ENCODE measurements at regions not wholly inside any gene's neighbourhood (a gene's known extent, or its start where the extent isn't known, plus 50 kb on each side); places are given as distances from the start of the nearest gene placed in this dataset.
"Not testable (repeated sequence)": the region's sequence is repeated elsewhere in the genome, so short reads cannot be mapped to it uniquely, and the experiment has no call there.

DNA sequence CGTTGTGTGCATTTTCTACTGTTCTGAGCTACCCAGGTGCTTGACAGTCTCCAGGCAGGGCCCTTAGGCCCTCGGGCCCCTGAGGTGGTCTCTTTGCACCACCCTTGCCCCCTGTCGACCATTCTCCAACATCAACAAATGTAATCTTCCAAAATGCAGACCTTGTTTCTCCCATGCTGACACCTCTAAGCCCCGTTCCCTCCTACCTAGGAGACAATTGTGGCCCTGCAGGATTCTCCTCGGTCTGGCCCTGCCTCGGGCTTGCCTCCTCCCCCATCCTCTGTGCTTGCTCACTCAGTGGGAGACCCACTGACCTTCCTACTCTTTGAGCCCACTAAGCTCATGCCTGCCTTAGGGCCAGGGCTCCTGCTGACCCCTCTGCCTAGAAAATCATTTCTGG lies 104.2 kb upstream of the TARDBP start:
- FAIRE-seq (no peak), DNase-seq (ENCODE audit: insufficient read length, low spot score) (no peak)

DNA sequence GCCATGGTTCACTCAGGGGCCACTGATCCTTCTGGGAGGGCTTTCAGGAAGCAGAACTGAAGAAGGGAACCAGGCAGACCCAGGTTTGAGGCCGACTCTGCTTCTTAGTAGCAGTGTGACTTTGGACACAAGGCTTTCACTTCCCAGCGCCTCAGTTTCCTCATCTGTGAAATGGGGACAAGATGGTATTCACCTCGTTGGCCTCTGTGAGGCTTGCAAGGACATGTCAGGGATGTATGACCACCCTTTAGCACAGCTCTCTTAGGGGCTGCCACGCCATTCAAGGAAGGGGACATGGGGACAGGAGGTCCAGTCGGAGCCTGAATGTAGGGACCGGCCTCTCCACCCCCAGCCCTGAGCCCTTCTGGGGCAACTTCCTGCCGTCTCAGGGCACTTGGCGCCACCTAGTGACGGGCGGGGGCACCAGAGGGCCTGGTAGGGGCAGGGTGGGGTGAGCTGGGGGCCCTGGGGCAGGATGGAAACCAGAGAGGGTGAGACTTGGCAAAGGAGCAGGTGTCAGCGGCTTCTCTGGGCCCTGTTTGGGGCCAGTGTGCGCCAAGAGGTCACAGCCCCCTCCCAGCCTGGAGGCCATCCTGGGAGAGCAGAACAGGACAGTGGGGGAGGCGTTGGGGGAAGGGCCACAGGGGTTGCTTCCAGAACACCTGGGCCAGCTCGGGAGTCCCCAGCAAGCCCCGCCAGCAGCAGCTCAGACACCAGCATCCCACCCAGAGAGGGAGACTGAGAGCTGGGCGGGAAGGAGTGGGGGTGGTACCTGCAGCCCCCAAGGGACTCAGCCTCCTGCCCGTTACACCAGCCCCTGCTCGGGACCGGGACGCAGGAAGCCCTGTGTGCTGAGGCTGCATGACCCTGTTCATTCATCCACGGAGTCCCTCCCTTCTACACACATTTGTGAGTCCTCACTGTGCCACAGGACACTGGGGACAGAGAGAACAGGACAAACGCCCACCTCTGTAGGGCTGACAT lies 102.5 kb upstream of the TARDBP start:
- peak; percentile 41 for DNase-seq (ENCODE audit: insufficient read length, low spot score)
- no peak for FAIRE-seq

DNA sequence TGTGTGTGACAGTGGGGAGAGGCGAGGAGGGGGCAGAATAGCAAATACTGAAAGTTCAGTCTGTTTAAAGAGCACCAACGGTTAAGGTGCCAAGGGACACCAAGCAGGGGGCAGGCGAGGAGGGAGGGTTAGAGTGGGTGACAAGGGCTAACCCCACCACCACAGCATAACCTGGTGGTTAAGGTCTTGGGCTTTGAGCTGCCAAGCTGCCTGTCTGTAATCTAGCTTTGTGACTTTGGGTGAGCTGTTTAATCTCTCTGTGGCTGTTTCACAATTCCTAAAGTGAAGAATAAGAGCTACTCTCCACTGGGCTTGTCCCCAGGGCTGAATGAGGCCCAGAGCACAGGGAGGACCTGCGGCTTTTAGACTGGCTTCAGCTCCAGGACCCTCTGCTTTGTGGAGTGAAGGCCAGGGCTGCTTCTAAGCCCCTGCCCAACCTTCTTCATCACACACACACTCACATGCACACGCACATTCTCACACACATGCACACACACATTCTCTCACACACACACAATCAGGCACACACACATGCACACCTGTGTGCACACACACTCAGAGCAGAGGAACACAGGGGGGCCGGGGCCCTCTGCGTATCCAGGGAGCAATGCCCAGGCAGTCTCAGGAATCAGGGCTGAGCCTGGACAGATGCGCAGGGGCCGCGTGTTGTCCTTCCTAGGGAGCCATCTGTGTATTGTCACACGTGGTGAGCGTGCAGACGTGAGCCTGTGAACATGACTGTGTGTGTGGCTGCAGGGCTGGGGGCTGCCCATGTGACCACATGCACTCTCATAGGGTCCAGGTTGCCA lies 101.6 kb upstream of the TARDBP start:
- DNase-seq (ENCODE audit: insufficient read length, low spot score) (no peak), FAIRE-seq (no peak)

DNA sequence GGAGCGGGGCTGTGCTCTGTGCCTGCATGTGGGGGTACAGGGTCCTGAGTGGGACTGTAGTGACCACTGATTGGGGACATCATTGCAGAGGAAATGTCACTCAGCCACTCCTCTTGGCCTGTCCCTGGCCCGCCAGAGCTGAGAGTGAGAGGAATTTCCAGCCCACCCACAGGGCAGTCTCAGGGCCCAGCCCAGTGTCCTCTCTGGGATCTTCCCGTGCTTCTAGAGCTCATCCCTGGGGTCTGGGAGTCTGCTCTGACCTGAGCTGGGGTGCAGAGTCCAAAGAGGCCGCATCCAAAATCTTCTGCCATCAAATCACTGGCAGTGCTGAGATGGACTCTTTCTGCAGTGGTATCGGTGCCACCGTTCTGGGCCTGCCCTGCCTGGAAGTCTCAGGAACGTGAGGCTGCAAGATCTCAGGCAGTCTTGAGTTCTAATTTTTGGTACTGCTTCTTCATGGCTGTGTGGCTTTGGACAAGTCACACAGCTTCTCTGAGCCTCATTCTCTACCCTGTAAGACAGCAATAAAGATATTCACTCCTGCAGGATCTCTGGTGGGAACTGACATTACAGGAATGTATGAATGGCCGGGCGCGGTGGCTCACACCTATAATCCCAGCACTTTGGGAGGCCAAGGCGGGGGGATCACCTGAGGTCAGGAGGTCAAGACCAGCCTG lies 100.8 kb upstream of the TARDBP start:
- no peak for FAIRE-seq

DNA sequence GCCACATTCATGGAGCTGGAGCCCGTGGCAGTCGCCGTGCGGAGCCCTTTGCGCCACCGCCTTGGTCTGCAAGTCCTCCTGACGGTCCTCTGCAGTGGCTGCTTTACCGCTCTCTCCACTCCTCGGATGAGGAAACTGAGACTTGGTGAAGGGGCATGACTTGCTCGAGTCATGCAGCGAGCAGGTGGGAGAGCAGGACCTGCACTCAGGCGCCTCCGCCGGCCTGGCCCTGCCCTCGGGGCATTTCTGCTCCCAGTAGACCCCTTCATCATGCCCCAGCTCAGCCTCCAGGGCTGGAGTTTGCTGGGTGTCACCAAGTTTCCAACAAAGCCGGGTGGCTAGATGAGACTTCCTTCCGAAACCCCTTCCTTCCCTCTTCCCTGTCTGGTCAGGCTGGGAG lies 100.0 kb upstream of the TARDBP start:
- FAIRE-seq (no peak), DNase-seq (ENCODE audit: insufficient read length, low spot score) (no peak)

More for the DNA sequence above, 100.8 kb upstream of the TARDBP start:
- DNase-seq (ENCODE audit: insufficient read length, low spot score), result no peak

DNA sequence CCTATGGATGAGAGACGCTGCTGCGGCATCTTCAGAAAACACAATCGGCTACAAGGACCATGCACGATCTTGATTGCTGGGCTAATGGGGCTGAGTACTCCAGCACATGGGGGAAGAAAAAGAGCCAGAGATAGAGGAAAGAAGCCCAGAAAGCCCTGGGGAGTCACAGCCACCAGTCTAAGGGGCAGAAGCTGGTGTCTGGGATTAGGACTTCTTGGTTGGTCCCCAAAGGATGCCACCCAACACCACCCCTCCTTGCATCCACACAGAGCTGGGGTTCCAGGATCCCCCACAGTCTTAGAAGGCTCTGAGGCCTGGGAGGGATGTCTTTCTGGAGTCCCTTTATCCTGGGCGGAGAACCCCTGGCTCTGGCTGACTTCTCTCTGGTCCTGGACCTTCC lies 98.4 kb upstream of the TARDBP start:
- DNase-seq (ENCODE audit: insufficient read length, low spot score), result no peak
- FAIRE-seq, result no peak

DNA sequence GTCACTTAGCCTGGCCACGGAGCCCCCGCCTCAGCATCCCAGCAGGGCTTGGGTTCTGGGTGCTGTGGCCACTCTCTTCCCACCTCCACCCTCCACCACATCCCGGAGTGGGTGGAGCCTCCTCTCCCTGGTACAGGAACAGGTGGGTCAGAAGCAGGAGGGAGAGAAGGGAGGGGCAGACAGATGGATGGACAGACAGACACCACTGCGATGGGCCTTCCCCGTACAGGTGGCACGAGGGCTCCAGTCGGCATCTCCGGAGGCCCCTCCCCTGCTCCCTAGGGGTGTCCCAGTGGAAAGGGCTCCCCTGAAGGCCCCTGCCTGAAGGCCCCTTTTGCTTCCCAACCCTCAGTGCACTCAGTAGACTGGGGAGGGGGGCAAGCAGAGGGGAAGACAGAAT lies 96.9 kb upstream of the TARDBP start:
- FAIRE-seq, result no peak

DNA sequence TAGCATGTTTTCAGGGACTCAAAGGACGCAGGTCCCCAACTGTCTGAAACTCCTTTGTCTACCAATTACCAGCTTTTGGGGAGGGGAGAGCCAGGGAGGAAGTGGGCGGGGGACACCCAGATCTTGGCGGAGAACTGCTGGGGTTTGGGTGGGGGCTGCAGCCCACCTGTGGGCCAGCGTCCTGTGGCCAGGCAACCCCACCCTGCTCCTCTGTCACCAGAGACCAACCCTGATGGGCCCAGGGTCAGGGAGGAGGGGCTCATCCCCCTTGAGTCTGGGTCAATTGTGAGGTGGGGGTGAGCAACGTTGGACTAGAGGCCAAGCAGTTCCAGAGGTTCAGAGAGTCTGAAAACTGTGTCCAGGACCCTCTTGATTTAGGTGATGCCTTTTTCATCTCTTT lies 96.1 kb upstream of the TARDBP start:
- DNase-seq (ENCODE audit: insufficient read length, low spot score) (no peak), FAIRE-seq (no peak)

More for the DNA sequence above, 96.9 kb upstream of the TARDBP start:
- no peak for DNase-seq (ENCODE audit: insufficient read length, low spot score)

DNA sequence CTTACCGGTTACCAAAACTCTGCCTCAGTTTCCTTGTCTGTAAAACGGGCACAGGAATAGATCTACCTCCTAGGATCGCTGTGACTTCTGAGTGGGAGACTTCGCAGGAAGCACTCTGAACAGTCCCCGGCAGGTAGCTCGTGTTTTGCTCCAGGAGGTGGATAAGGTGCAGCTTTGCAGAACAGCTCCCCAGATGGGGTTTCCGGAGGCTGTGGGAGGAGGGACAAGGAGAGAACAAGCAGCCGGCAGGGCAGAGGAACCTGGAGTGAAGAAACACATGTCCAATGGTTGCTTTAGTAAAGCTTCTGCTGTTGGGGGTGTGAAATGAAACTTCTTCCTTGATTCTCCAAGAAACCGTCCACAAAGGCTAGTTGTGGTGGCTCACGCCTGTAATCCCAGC lies 95.5 kb upstream of the TARDBP start:
- DNase-seq (ENCODE audit: insufficient read length, low spot score) (no peak), FAIRE-seq (no peak)

DNA sequence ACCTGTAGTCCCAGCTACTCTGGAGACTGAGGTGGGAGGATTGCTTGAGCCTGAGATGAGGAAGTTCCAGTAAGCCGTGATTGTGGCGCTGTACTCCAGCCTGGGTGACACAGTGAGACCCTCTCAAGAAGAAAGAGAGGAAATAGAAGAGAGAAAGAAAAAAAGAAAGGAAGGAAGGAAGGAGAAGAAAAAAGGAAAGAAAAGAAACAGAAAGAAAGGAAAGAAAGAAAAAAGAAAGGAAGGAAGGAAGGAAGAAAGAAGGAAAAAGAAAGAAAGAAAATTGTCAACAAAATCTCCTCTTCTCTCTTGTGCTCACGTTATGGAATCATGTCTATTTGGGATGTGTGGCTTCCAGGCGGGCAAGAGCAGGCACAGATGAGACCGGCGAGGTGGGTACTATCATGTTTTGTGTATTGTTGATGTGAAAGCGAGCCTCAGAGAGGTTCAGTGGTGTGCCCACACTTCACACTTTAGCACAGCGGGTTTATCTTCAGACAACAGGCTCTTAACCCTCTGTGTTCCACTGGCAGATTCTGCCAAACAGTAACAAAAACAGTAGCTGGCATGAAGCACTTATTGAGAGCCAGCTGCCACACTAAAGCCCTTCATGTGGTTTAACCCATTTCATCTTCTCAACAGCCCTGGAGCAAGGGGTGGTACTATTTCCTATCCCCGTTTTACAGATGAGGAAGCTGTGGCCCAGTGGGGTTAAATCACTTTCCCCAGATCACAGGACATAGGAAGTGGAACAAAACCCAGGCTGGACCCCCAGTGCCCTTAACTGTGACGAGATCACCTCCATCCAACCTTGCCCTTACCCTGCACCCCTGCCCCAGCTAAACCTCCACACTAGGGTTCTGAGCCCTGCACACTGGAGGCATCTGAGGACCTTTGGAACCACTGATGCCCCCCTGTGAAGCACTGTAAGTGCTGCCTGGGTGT lies 94.7 kb upstream of the TARDBP start:
- DNase-seq (ENCODE audit: insufficient read length, low spot score) (no peak), FAIRE-seq (no peak)

DNA sequence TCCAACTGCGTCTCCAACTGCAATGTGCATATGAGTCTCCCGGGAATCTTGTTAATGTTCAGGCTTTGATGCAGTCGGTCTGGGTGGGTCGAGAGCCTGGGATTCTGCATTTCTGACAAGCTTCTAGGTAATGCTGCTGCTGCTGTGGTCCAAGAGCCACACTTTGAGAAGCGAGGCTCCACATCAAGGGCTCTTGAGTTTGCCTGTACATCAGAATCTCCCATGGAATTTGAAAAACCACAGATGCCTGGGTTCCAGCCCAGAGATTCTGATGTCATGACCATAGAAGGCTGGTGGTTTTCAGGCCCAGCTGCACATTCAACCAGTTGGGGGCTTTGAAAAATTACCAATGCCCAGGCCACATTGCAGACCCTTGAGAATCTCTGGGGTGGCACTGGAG lies 93.9 kb upstream of the TARDBP start:
- no peak for DNase-seq (ENCODE audit: insufficient read length, low spot score)
- no peak for FAIRE-seq

DNA sequence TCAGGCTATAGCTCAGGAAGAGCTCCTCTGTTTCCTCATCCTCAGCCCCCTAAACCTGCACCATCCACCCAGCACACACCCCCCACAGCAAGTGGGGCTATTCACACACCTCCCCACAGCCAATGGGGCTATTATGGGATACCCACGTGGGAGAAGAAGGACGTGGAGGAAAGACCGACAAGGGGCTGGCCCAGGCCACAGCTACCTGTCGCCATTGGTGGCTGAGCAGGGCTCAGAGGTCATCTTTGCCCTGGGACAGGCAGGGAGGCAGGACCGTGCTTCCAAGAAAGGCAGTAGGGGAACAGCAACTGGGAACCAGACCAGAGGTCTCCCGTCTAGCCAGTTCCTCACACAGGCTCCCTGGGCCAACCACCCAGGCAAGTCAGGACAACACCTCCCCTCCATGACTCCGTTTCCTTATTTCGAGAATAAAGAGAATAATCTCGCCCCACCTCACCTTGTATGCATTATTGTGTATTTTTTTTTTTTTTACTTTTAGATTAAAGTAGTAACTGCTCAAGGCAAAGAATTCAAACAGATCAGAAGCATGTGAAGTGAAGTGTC lies 92.3 kb upstream of the TARDBP start:
- no peak for FAIRE-seq
- no peak for DNase-seq (ENCODE audit: insufficient read length, low spot score)

DNA sequence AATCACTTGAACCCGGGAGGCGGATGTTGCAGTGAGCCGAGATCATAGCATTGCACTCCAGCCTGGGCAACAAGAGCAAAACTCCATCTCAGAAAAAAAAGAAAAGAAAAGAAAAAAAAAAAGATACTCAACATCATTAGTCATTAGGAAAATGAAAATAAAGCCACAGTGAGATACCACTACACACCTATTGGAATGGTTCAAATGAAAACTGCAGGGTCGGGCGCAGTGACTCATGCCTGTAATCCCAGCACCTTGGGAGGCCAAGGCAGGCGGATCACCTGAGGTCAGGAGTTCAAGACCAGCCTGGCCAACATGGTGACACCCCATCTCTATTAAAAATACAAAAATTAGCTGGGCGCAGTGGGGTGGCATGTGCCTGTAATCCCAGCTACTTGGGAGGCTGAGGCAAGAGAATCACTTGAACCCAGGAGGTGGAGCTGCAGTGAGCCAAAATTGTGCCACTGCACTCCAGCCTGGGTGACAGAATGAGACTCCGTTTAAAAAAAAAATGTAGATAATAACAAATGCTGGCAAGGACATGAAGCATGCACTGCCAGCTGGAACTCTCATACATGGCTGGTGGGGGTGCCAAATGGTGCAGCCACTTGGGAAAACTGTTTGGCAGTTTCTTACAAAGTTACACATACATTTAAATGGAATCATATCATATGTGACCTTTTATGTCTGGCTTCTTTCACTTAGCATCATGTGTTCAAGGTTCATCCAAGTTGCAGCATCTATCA lies 90.0 kb upstream of the TARDBP start:
- FAIRE-seq; DNase-seq (ENCODE audit: insufficient read length, low spot score): not testable (repeated sequence)

DNA sequence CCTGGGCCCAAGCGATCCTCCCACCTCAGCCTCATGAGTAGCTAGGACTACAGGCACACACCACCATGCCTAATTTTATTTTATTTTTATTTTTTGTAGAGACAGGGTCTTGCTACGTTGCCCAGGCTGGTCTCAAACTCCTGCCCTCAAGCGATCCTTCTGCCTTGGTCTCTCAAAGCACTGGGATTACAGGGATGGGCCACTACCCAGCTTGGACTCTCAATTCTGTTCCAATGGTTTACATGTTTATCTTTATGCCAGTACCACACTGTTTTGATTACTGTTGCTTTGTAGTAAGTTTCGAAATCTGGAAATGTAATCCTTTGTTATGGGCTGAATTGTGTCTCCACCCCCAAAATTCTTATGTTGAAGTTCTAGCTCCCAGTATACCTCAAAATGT lies 88.4 kb upstream of the TARDBP start:
- no peak for FAIRE-seq
- DNase-seq (ENCODE audit: insufficient read length, low spot score), result no peak

DNA sequence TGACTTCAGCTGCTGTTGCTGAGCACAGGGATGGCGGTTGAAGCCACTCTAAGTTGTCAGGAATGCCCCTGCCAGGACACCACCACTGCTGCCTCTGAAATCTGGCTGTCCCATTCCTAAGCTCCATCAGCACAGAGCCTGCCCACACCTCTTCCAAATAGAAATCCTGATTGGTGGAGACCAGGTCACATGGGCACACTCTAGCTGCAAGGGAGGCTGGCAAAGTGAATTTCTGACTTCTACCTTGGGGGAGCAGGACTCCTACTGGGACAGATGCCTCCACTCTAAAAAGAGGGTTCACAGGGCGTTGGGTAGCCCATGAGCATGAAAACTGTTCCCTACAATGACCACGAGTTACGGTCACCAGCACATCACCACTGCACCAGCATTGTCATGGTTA lies 83.8 kb upstream of the TARDBP start:
- no peak for DNase-seq (ENCODE audit: insufficient read length, low spot score)
- FAIRE-seq, result no peak

DNA sequence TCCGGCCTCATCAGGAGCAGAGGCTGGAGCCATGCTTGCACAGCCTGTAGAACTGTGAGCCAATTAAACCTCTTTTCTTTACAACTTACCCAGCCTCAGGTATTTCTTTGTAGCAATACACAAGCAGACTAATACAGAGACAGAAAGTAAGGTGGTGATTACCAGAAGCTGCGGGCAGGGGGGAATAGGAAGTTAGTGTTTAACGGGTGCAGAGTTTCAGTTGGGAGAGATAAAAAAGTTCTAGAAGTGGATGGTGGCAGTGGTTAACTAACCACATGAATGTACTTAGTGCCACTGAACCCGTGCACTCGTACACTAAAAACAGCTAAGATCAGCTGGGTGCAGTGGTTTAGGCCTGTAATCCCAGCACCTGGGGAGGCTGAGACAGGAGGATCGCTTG lies 80.4 kb upstream of the TARDBP start:
- FAIRE-seq, result no peak
- DNase-seq (ENCODE audit: insufficient read length, low spot score), result no peak

DNA sequence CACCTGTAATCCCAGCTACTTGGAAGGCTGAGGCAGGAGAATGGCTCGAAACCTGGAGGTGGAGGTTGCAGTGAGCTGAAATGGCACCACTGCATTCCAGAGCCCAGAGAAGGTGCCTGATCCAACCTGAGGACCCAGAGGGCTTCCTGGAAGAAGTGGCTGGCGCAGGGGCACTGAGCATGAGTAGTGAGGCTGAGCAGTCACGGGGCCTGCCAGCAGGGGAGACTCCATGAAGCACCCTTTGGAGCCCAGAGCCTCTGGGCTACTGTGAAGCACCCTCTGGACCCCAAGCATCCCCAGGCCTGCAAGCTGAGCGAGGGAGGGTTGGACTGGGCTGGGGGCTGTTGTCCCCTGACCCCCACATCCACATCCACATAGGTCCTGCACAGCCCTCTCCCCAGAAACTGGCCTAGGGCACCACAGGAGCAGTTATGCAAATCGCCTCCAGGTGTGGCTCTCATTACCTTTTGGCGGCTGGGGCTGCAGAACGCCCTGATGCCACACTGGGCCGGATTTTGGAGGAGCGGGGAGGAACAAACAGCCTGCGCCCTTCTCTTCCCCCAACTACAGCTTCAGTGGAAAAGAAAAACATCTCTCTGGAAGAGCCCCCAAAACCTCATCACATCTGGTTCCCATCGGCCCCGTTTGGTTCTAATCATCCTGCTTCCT lies 78.2 kb upstream of the TARDBP start:
- DNase-seq (ENCODE audit: insufficient read length, low spot score) (no peak), FAIRE-seq (no peak)

DNA sequence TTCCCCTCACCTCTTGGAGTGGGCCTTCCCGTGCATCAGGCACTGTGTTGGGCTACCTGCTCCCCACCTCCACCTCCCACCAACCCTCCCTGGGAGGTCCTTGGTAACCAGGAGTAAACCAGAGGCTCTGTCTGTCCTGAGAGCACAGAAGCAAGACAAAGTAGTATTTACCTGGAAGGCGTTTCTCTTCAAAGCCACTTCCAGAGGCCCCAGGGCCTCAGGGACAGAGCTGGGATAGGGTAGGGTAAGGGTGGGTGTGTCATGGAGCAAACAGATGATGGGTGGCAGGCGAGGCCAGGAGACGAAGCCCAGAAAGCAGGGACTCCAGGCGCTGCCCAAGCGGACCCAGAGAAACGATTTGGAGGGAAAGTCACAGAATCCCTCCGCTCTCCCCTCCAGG lies 77.2 kb upstream of the TARDBP start:
- no peak for FAIRE-seq

DNA sequence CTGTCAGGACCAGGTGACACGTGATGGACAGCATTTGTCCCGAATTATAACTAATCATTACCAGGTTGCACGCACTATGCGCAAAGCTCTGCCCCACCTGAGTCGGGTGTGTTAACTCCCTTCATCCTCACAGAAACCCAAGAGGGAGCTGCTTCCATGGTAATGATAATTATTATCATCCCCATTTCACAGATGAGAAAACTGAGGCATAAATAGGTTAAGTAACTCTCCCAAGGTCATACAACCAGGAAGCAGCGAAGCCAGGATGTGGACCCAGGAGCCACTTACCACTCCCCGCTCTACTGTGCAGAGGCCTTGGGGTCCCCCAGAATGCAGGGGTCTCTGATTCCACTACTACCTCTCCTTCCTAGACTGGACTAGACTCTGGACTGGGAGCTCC lies 76.7 kb upstream of the TARDBP start:
- no peak for DNase-seq (ENCODE audit: insufficient read length, low spot score)
- no peak for FAIRE-seq

More for the DNA sequence above, 77.2 kb upstream of the TARDBP start:
- no peak for DNase-seq (ENCODE audit: insufficient read length, low spot score)

Measured in HTR-8/SVneo (cell line).